GM18499 (cell line): ENCODE measurements at regions not wholly inside any gene's neighbourhood (a gene's known extent, or its start where the extent isn't known, plus 50 kb on each side); places are given as distances from the start of the nearest gene placed in this dataset.

ENCODE experiments used
- ATAC-seq: cut with Tn5 transposase; IDR thresholded peaks from one replicate; pipeline ENCODE4 v1.9.1; 2021; ENCODE audit warnings: moderate number of reproducible peaks; ENCODE audit not compliant: insufficient read depth, unreplicated experiment

DNA sequence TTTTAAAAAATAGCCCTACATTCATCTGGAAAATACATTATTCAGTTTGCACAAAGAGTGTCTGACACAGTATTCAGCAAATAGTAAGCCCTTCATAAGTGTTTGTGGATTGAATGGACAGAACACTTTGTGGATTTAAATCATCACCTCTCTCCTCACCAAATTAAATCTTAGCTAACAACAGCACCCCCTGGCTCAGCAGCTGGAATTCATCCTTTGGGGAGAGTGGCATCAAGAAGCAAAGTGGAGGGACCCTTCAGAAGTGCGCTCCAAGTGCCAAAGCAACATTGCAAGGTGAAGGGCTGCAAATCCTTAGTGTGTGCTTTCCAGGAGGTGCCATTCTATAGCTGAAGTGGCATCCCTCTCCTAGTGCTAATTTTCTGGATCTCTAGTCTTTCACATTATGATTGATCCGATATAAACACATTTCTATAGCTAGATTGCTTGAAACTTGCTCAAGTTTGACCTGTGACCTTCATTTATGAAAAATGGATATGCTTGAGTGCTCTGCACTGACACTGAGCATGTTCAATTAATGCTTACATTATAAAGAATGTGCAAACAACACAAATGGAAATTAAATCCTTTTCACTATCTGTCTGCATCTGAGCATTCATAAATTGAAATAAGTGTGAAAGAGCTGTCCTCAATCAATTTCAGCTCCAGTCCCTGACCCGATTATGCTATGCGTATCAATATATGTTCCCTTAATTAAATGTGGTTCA lies 891.7 kb downstream of the C6orf118 start:
- ATAC-seq, result no peak

GRCh38 chr6:164415832-164416563 lies 893.4 kb downstream of the C6orf118 start:
- ATAC-seq, result no peak

GRCh38 chr6:164414695-164415094 lies 894.7 kb downstream of the C6orf118 start:
- no peak for ATAC-seq

DNA sequence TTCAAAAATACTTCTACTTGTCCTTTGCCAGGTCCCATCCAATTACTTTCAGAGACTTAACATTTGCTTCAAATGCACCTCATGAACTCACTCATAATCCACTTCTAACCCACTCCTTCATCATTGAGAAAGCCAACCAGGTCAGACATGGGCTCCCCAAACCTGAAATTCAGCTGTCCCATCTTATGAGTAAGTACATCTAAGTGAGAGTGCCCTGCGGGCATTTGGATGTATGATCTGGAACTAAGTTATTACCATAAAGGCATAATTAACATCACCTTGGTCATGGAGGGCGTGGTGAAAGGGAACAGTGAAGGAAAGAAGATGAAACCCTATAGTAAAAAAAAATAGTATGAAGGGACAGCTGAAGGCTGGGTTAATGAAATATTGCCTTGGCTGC lies 896.8 kb downstream of the C6orf118 start:
- no peak for ATAC-seq

DNA sequence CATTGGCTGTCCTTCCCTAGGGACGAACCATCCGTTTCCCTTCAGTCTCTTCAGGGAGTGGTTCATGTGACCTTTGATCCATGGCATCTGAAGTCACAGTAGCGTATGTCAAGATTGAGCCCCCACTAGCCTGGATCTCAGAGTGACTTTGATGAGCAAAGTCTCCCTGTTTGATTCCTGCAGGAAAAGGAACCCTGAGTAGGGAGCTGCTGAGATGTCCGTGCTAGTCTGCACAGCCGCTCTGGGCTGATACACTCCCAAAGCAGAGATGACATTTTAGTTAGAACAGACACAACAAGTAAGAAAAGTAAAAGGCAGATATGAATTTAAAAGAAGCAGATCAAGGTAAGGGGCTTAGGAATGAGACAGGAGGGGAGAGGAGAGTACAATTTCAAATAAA lies 899.4 kb downstream of the C6orf118 start:
- ATAC-seq, result no peak

- ATAC-seq, result no peak
These were observed 899.9 kb downstream of the C6orf118 start for GRCh38 chr6:164409309-164410009.

DNA sequence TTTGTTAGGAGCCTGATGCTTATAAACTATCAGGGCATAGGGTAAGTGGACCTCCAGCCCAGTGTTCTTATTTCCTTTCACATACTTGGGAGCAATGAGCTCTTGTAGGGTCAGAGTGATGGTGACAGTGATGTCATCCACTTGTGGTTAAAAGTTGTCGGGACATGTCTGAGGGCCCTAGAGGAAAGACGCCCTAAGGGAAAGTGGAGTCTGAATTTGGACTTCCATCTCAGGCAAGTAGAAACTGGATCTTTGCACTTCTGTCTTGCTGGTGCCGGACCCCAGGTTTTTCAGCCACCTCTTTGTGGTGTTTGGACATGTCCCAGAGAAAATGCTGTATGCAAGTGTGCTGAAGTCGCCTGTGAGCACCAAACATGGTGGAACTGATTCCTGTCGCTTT lies 900.5 kb downstream of the C6orf118 start:
- no peak for ATAC-seq

GRCh38 chr6:164404812-164405488 lies 904.5 kb downstream of the C6orf118 start:
- no peak for ATAC-seq

GRCh38 chr6:164401871-164402270 lies 907.5 kb downstream of the C6orf118 start:
- no peak for ATAC-seq

DNA sequence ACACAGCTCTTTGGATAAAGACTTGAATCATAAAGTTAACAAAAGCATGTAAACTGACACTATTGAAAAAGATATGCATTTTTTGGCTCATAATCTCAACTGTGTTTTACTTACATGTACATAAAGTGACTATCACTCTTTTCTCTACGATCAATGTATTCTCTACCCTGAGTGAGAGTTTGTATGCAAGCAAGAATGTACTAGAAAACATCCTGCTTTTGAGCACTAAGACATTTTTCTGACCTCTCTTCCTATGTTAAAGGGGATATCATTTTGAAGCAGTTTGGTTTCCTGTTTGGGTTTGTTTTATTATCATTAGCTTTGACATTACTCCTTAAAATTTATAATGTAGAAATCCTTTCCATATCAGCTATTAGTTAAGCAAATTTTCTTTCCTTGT lies 910.8 kb downstream of the C6orf118 start:
- no peak for ATAC-seq

DNA sequence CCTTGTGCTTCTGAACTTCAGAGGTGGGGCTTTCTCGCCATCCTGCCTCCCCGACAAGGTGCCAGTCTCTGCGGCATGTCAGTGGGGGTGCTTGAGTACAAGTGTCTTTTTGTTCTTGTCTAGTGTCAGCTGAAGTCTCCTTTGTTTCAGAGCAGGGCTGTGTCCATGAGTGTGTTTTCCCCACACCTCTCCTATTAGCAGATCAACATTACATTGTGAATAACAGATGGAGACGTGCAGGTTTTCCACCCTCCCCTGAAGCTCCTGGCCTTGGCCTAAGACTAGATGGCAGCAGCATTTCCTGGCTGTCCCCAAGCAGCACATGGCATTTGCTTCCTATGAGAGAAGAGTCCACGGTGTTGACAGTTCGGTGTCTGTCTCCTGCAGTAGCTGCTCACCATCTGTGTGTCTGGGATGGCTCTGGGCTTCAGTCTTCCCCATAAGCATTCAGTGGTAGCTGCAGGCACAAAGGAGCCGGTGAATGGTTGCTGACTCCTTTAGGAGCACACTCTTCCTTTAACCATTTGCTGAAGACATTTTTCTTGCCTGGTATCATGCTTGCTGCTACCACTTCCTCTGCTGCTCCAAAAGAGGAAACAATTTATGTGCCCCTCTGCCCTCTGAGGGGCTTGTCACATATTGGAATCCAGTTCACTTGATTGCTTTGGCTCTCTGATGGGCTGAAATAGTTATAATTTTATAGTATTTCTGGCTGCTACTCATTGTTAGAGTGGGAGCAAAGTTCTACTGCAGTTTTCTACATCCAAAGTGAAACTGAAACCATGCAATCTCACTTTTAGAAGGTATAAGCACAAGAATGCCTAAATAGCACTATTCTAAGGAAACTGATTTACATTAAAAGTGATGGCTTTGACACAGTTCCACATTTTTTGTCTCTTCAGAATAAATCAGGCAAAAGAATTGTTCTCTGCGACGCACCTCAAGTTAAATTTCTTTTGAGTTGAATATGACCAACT lies 913.0 kb downstream of the C6orf118 start:
- ATAC-seq, result no peak

DNA sequence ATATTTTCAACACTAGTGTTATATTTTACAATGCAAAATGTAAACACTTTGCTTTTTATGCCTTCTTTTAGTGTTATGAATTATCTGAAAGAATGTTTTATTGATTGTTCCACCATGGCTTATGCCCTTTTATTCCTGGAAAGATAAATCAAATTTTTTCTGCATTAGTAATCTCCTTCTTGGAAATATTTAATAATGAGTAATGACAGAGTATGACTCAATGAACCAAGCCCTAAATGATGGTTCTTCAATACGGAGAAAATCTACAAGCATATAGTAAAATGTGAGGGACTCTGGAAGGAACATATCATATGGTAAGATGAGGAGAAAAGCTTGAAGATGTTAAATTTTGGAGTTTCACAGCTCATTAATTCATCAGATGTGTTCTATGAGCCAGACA lies 929.6 kb downstream of the C6orf118 start:
- ATAC-seq, result no peak

GRCh38 chr6:164378330-164378729 lies 931.1 kb downstream of the C6orf118 start:
- ATAC-seq, result no peak

DNA sequence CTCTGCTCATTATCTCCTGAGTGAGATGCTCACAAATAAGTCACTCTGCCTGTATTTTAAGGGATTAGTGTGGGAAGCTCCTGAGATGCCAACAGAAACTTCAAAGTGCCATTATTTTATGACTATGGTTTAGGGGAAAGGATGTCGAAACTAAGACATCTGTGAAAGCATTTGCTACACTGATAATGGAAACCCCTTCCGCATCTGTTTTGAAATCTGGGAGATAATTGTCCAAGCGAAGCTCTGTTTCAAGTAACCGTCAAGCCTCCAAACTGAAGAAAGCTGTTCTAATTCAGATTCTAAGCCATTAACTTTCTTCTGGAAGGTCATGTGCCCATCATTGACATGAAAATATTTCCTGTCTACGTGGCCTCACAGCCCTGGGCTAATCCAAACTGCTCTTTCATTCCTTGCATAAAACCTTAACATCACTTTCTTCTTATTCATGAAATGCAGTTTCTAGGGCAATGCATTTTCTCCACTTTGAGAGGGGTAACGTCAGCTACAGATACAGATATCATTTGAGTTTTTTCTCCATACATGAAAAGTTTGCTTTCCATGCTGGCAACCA lies 932.0 kb downstream of the C6orf118 start:
- ATAC-seq, result no peak

GRCh38 chr6:164370773-164371172 lies 938.6 kb downstream of the C6orf118 start:
- no peak for ATAC-seq

GRCh38 chr6:164359441-164359840 lies 944.9 kb downstream of the QKI start:
- ATAC-seq, result no peak

- ATAC-seq, result no peak
These were observed 944.5 kb downstream of the QKI start for GRCh38 chr6:164359036-164359435.

GRCh38 chr6:164356814-164357213 lies 942.3 kb downstream of the QKI start:
- ATAC-seq, result no peak

DNA sequence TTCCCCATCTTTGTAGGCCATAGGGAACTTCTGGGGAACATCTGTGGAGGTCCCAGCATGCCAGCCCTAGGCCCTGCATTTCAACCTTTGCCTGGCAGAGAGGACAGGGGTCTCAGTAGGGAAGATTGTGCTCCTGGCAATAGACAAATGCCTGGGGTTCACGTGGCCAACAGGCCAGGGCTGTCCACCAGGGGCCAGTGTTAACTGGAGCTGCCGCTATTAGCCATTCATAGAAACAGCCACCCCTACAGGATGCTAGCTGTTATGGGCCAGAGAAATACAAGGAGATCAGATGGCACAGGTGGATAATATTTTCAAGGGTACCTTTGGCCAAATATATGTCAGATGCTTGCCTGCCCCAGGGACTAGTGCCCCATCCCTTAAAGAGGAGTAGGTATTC lies 932.9 kb downstream of the QKI start:
- ATAC-seq, result no peak
